Urothelium cell line (cell line): ENCODE measurements at regions not wholly inside any gene's neighbourhood (a gene's known extent, or its start where the extent isn't known, plus 50 kb on each side); places are given as distances from the start of the nearest gene placed in this dataset.
"Not testable (repeated sequence)": the region's sequence is repeated elsewhere in the genome, so short reads cannot be mapped to it uniquely, and the experiment has no call there.

Experiments
- DNase-seq: peaks from one replicate; pipeline ENCODE4 v3.0.0; 2011; ENCODE audit warnings: low spot score, mixed read lengths
- FAIRE-seq: peaks from 2 replicates; lab custom pipeline; 2011; peaks lifted over from hg19 to GRCh38; lab: Jason Lieb, UNC

- DNase-seq (no peak), FAIRE-seq (no peak)
Measured at GRCh38 chr17:13157656-13158055, 139.8 kb upstream of the ELAC2 start.

- FAIRE-seq (no peak), DNase-seq (no peak)
Measured at GRCh38 chr17:13154930-13155329, 137.1 kb upstream of the ELAC2 start.

- no peak for FAIRE-seq
- DNase-seq = no peak
Measured at GRCh38 chr17:13154398-13154797, 136.6 kb upstream of the ELAC2 start.

- no peak for FAIRE-seq
Measured at GRCh38 chr17:13153036-13153435, 135.2 kb upstream of the ELAC2 start.

GRCh38 chr17:13152501-13152900 is 134.7 kb upstream of the ELAC2 start:
- DNase-seq = no peak
- no peak for FAIRE-seq

More at GRCh38 chr17:13153036-13153435, 135.2 kb upstream of the ELAC2 start:
- no peak for DNase-seq

GRCh38 chr17:13150738-13151137 is 132.9 kb upstream of the ELAC2 start:
- not testable (repeated sequence) for DNase-seq, FAIRE-seq

- DNase-seq (no peak), FAIRE-seq (no peak)
Measured at GRCh38 chr17:13143001-13143400, 125.2 kb upstream of the ELAC2 start.

GRCh38 chr17:13140750-13141149 is 122.9 kb upstream of the ELAC2 start:
- FAIRE-seq (no peak), DNase-seq (no peak)

- no peak for FAIRE-seq
- no peak for DNase-seq
Measured at GRCh38 chr17:13135506-13135905, 117.7 kb upstream of the ELAC2 start.

- no peak for FAIRE-seq
- no peak for DNase-seq
Measured at GRCh38 chr17:13134076-13134475, 116.2 kb upstream of the ELAC2 start.

- FAIRE-seq (no peak), DNase-seq (no peak)
Measured at GRCh38 chr17:13131225-13131624, 113.4 kb upstream of the ELAC2 start.

- DNase-seq (no peak), FAIRE-seq (no peak)
Measured at GRCh38 chr17:13129356-13129755, 111.5 kb upstream of the ELAC2 start.

GRCh38 chr17:13128676-13129075 is 110.8 kb upstream of the ELAC2 start:
- no peak for FAIRE-seq
- no peak for DNase-seq

GRCh38 chr17:13127921-13128602 is 110.2 kb upstream of the ELAC2 start:
- FAIRE-seq (no peak), DNase-seq (no peak)

GRCh38 chr17:13120864-13121263 is 103.0 kb upstream of the ELAC2 start:
- no peak for DNase-seq
- no peak for FAIRE-seq

- FAIRE-seq (no peak), DNase-seq (no peak)
Measured at GRCh38 chr17:13118311-13118710, 100.5 kb upstream of the ELAC2 start.

- no peak for FAIRE-seq
- no peak for DNase-seq
Measured at GRCh38 chr17:13117616-13118015, 99.8 kb upstream of the ELAC2 start.

GRCh38 chr17:13114601-13115031 is 96.8 kb upstream of the ELAC2 start:
- peak; percentile 74 for DNase-seq
- no peak for FAIRE-seq

- FAIRE-seq (no peak), DNase-seq (no peak)
Measured at GRCh38 chr17:13113821-13114525, 96.1 kb upstream of the ELAC2 start.

- no peak for FAIRE-seq
- no peak for DNase-seq
Measured at GRCh38 chr17:13107676-13108235, 89.9 kb upstream of the ELAC2 start.

- DNase-seq (no peak), FAIRE-seq (no peak)
Measured at GRCh38 chr17:13106171-13106570, 88.3 kb upstream of the ELAC2 start.

GRCh38 chr17:13104576-13104975 is 86.7 kb upstream of the ELAC2 start:
- no peak for FAIRE-seq
- DNase-seq = no peak
